UCSD-AML1 (cell line): ENCODE measurements at regions not wholly inside any gene's neighbourhood (a gene's known extent, or its start where the extent isn't known, plus 50 kb on each side); places are given as distances from the start of the nearest gene placed in this dataset.

Experiments
- DNase-seq: peaks from one replicate; lab custom pipeline; 2025; ENCODE audit not compliant: unreplicated experiment; lab: John Stamatoyannopoulos, UW

DNA sequence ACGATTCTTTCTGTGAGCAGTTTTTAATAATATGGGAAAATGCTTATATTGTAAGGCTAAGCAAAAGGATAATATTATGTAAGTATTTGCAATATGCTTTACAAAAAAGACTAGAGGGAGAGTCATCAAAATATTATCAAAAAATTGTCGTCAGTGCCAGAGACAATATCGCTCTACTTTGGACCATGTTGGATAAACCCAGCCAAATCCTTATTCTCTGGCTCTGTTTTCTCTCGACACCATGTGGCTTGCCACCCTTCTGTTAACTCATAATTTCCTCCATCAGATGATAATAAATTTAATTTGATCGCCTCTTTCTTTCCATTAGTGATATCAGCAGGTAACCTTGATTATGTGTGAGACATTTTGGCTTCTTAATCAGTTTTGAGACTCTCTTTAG is 129.9 kb downstream of the CDC42EP3 start:
- DNase-seq, result no peak

- no peak for DNase-seq
These were observed 127.4 kb downstream of the CDC42EP3 start for GRCh38 chr2:37543999-37544557.

DNA sequence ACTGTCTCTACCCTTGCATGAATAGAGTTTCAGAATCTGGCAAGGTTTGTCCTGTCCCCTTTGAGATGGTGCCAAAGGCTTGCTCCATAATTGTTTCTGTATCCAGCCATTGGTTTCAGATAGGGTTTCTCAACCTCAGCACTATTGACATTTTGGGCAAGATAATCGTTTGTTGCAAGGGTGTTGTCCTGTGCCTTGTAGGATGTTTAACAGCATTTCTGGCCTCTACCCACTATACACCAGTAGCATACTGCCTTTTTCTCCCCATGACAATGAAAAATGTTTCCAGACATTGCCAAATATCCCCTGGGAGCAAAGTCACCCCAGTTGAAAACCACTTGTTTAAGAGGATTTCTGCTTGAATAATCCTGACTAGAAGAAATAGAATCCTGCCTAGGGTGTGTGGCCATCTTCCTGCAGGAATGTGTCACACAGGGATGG is 126.8 kb downstream of the CDC42EP3 start:
- DNase-seq, result no peak

- no peak for DNase-seq
These were observed 121.8 kb downstream of the CDC42EP3 start for GRCh38 chr2:37549598-37549997.

- DNase-seq, result no peak
These were observed 121.3 kb downstream of the CDC42EP3 start for GRCh38 chr2:37550190-37550589.

- DNase-seq, result no peak
These were observed 119.7 kb downstream of the CDC42EP3 start for GRCh38 chr2:37551783-37552182.

DNA sequence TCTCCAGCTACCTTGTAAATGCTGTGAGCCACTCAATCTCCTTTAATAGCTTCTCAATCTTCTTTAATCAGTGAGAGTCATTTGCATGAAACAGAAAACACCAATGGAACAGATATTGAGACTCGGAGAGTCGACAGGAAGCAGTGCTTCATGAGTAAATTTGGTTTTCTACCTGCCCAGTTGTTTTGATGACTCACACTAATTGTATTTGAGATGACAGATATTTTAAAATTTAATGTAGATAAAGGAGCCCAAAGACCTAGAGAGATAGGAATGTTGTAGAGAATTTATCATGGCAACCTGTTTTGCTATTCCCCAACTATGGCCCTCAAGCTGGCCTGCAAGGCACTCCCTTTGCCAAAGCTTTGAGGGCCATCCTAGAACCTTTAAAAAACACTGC is 119.1 kb downstream of the CDC42EP3 start:
- DNase-seq, result no peak

- DNase-seq, result no peak
These were observed 117.9 kb downstream of the CDC42EP3 start for GRCh38 chr2:37553411-37554154.

DNA sequence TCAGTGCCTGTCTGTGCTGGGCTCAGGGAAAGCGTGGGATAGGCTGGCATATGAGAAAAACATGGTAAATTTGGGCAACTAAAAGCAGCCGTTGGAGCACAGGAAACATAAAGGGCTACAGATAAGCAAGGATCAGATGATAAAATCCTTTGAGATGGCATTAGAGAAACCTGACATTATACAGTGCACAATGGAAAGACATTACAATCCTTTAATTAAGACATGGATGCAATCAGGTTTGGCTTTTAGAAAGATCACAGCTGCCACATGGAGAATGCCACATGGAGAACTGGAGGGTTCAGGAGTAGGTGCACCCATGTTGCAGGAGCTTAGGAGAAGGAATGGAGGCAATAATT is 117.3 kb downstream of the CDC42EP3 start:
- DNase-seq, result no peak

DNA sequence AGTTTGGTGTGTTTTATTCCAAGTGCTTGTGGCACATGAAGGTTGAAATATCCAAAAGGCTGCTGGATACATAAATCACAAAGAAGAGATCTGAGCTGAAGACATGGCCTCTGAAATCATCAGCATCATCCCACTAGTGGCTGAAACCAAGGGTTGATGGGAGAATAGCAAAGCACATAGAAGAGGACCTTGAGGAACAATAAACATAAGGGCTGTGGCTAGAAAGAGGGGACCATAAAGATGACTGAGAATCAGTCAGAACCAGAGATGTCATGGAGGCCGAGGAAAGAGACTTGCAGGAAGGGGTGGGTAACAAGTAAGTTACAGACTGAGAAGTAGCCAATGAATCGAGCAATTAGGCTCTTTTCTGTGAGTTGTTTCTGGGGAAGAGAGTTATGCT is 116.8 kb downstream of the CDC42EP3 start:
- DNase-seq, result no peak

DNA sequence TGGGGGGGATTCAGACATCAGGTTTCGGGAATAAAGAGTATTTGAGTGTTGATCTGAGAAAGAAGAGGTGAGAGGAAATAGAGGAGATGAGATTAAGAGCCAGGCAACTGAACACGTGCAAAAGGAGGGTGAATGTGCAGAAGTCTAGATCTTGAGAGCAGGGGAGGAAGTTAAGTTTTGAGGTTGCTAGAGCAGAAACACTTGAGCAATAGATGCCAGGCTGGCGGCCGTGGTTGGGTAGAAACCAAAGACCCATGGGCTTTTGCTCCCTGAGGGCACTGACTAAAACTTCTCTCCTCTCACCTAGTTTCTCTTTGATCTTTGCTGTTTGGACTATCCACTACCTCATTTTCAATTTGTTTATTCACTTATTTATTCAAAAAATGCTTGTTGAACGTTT is 116.0 kb downstream of the CDC42EP3 start:
- peak; percentile 42 for DNase-seq

GRCh38 chr2:37556256-37556655 is 115.2 kb downstream of the CDC42EP3 start:
- no peak for DNase-seq

GRCh38 chr2:37558623-37559022 is 112.8 kb downstream of the CDC42EP3 start:
- DNase-seq, result peak; percentile 37

DNA sequence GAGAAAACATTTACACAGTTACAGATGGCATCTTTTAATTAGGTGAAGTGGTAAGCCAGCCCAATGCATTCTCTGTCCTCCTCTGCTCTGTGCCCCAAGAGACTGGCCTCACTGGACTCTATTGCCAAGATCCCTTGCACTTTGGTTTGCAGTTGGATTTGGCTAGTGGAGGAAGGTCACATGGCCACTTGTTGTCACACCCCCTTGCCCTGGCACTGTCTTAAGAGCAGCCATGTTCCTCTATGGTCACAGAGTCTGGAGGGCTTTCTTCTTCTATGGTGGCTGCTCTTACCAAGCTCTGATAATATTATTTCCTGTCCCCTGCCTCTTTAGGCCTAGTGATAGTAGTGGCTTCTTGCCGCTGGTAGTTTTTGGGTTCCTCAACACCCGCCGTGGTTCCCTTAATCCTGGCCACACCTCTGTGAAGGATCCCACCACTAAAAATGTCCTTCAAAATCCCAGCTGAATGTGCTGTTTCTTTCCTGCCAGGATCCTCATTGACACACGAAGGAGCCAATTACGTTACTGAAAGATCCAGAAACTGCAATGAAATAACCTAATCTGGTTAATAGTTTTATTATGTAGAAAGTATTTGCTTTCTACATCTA is 111.1 kb downstream of the CDC42EP3 start:
- no peak for DNase-seq

DNA sequence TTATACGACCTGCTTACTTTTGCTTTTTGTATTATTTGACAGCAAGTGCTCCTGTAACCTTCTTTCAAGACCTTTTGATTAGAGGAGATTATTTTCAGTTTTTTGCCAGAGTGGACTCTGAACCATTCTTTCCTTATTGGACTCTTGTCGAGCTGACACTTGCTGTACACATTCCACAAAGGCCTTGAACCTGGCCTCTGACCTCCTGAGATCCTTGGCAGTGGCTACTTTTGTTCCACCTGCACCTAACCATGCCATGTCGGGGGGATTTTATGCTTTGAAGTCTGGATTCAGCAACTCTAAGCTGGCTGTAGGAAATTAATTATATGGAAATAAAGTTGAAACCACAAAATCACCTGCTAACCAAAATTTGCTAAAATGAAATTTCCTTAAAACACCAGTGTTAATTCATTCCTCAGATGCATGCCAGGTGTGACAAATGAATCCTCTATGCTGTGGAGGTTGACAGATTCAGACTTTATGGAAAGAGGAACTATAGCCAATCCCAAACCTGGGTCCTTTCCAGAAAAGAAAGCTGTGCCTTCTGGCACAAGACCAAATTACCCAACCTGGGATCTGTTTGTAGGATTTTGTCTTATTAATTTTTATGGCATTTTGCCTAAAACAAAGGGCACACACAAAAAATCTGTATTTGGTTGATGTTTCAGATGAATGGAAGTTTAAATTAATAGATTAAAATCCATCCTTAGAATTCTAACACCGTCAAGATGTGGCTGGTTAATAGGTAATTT is 110.4 kb downstream of the CDC42EP3 start:
- DNase-seq, result no peak

GRCh38 chr2:37561615-37562569 is 109.5 kb downstream of the CDC42EP3 start:
- no peak for DNase-seq

DNA sequence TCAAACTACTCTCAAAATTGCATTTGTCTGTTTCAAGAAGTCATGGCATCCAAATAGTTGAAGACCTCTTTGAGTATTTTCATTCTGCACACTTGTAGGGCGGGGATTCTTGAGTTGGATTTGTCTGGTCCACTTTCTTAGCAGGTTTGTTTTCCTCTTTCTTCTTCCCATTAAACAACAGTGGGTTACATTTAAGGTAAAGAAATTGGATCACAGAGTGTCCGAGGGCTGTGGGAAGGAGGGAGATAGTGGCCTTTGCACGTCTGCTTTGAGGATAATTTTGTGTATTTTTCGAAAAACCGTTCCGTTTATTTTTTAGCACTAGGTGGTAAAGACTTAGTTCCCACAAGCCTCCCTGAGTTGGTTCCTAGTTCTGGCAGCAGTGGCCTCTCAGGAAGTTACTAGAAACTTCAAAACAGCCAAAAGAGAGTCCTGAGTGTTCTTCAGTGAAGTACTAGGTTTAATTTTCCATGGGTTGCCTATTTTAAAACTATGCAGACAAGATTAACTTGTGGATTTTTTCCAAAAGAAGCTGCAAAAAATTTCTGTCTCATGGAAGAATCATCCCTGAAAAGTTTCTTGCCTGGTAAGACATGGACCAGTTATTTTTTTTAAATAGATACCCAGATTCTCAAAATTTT is 107.9 kb downstream of the CDC42EP3 start:
- DNase-seq, result no peak

GRCh38 chr2:37564356-37564755 is 107.1 kb downstream of the CDC42EP3 start:
- no peak for DNase-seq

DNA sequence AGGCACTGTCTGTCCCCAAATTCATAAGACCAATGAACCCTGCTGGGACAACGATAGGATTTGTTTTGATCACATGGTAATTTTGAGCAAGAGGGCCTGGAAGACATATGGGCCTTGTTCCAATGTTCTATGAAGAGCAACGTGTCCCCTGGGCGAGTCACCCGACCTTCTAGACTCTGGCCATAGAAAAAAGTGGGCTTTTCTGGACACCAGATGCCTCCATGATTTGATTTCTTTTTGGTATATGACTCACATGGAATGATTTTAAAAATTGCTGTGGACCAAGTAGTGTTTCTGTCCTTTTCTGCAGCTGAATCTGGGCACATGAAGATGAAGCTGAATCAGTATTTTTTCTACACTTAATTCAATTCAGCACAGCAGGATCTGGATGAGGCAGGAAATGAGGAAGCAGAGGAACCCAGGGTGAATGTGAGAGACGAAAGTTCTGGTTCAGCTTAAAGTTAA is 104.9 kb downstream of the CDC42EP3 start:
- DNase-seq, result no peak

DNA sequence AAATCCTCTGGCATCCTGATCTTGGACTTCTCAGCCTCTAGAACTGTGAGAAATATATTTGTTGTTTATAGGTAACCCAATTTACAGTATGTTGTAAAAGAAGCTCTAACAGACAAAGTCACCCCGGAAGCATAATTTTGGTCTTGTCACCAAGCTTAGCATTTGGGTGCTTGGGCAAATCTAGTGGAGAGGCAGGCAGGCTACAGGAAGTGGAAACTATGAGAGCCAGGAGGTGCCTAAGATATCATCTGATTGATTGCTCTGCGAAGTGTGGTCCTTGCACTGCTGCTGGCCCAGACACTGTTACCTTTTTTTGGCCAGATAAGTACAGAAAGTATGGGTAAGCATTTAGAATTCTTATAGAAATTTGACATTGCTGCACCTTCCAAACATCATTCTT is 102.9 kb downstream of the CDC42EP3 start:
- peak; percentile 18 for DNase-seq
